Posterior cingulate gyrus (tissue), 11 donors: ENCODE measurements at regions not wholly inside any gene's neighbourhood (a gene's known extent, or its start where the extent isn't known, plus 50 kb on each side); places are given as distances from the start of the nearest gene placed in this dataset.

ENCODE experiments used
- DNase-seq, 10 donors: peaks; one replicate each; pipeline versions ENCODE4 v3.0.0 to v3.0.0-alpha.2; 2020 to 2021; ENCODE audit warnings: mixed read lengths in 3 of 10
- intact Hi-C: fragments of 100-400 bp; cut with DNase I; formaldehyde crosslinking; loops from one replicate; pipeline ENCODE4 v1.15.1; 2023

- no peak for DNase-seq
- intact Hi-C loops: no loop called here
Measured at GRCh38 chr9:107227774-107228173, 55.3 kb upstream of the RAD23B start.

- intact Hi-C loops: no loop called here
- no peak for DNase-seq
Measured at GRCh38 chr9:107228496-107229039, 54.5 kb upstream of the RAD23B start.

GRCh38 chr9:107229241-107229741 lies 53.8 kb upstream of the RAD23B start:
- intact Hi-C loops: no loop called here
- DNase-seq: no peak
